A673 (cell line): ENCODE measurements at regions not wholly inside any gene's neighbourhood (a gene's known extent, or its start where the extent isn't known, plus 50 kb on each side); places are given as distances from the start of the nearest gene placed in this dataset.

Experiments
- CTCF ChIP-seq: fragments of 300-800, 200-600 bp; sonication (generic); conservative IDR thresholded peaks from 2 replicates; pipeline ENCODE4 v1.5.1; 2017; ENCODE audit warnings: low read depth, mild to moderate bottlenecking, antibody characterized with exemption, low read length, moderate library complexity, mixed read lengths
- EZH2 ChIP-seq: fragments of 200-600 bp; sonication (generic); IDR thresholded peaks from 2 replicates; pipeline ENCODE4 v1.6.1; 2017; ENCODE audit warnings: borderline replicate concordance, low read depth, mild to moderate bottlenecking, mixed read lengths, antibody characterized with exemption, low read length; ENCODE audit not compliant: poor library complexity, severe bottlenecking

DNA sequence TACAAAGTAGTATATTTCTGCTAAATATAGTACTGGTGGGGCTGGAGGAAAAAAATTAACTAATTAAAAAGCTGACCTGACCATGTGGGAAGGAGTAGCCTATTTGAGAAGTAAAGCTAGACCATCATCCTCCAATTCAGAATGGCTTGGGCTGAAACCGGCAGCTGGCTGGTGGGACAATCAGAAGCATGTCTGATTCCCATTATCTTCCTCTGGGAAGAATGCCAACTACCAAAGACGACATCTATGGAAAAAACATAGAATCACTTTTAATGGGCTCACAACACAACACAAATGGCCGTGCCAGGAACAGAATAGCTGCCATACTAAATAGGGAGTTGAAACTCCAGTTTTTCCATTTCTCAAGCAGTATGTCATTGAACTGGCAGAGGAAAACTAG is 120.4 kb upstream of the FREM2 start:
- TF ChIP-seq CTCF (no peak), EZH2 (no peak)
